ENCODE measurements at regions not wholly inside any gene's neighbourhood (a gene's known extent, or its start where the extent isn't known, plus 50 kb on each side); places are given as distances from the start of the nearest gene placed in this dataset.

DNA sequence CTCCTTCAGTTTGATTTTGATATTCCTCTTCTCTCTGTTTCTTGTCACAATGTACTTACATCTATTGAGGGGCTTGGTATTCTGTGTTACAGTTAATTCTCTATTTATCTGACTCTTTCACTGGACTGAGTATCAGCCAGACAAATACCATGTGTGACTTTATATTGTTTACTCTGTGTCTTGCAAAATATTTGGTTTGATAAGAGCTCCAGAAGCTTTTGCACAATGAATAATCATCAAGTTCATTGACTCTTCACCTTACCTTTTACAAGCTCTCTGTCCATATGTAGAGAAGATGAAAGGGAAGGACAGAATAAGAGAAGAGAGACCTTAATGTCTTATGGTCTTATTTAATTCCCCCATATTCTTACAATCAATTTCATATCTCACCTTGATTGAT is 877.7 kb upstream of the CDH8 start:
- Histone ChIP-seq H3K27ac (no peak overlapping the region), H3K9me3 (no peaks in the 10 kb centered on the region), H3K36me3 (no peaks in the 10 kb centered on the region), H3K4me1 (no peaks in the 10 kb centered on the region), H3K27me3 (no peaks in the 10 kb centered on the region), H3K4me3 (no peak overlapping the region)
- ATAC-seq, result no peak
- FAIRE-seq, result no peak
- intact Hi-C loops (cut with DNase I), result no loop called here
- TF ChIP-seq, protein P1, sequence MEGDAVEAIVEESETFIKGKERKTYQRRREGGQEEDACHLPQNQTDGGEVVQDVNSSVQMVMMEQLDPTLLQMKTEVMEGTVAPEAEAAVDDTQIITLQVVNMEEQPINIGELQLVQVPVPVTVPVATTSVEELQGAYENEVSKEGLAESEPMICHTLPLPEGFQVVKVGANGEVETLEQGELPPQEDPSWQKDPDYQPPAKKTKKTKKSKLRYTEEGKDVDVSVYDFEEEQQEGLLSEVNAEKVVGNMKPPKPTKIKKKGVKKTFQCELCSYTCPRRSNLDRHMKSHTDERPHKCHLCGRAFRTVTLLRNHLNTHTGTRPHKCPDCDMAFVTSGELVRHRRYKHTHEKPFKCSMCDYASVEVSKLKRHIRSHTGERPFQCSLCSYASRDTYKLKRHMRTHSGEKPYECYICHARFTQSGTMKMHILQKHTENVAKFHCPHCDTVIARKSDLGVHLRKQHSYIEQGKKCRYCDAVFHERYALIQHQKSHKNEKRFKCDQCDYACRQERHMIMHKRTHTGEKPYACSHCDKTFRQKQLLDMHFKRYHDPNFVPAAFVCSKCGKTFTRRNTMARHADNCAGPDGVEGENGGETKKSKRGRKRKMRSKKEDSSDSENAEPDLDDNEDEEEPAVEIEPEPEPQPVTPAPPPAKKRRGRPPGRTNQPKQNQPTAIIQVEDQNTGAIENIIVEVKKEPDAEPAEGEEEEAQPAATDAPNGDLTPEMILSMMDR (IDR thresholded peaks at IDR 0.05), result no peak
- no peak for DNase-seq

- Histone ChIP-seq H3K36me3 (no peaks in the 10 kb centered on the region), H3K4me3 (no peak overlapping the region), H3K27ac (no peak overlapping the region), H3K27me3 (no peaks in the 10 kb centered on the region), H3K9me3 (no peaks in the 10 kb centered on the region), H3K4me1 (no peaks in the 10 kb centered on the region)
- intact Hi-C loops (cut with DNase I), result no loop called here
- FAIRE-seq, result no peak
- 79 to 86% methylated on average over 2 of the region's 2 CpGs for WGBS, 2 donors
- no peak for DNase-seq
- ATAC-seq, result no peak
- TF ChIP-seq, protein P1 (IDR thresholded peaks at IDR 0.05), result no peak
Measured at GRCh38 chr16:62913333-62913732, 877.1 kb upstream of the CDH8 start.

GRCh38 chr16:62909597-62909996 is 873.4 kb upstream of the CDH8 start:
- FAIRE-seq (no peak), ATAC-seq (no peak), DNase-seq (no peak)
- 47 to 61% methylated on average over 3 of the region's 3 CpGs for WGBS, 2 donors
- Histone ChIP-seq H3K27ac (no peak overlapping the region), H3K9me3 (no peaks in the 10 kb centered on the region), H3K4me3 (no peak overlapping the region), H3K4me1 (no peaks in the 10 kb centered on the region), H3K36me3 (no peaks in the 10 kb centered on the region), H3K27me3 (no peaks in the 10 kb centered on the region)
- intact Hi-C loops (cut with DNase I), result no loop called here
- TF ChIP-seq, protein P1 (IDR thresholded peaks at IDR 0.05), result no peak

GRCh38 chr16:62907562-62907961 is 871.3 kb upstream of the CDH8 start:
- 87 to 97% methylated on average over 1 of the region's 1 CpG for WGBS, 2 donors
- FAIRE-seq (no peak), ATAC-seq (no peak), DNase-seq (no peak)
- Histone ChIP-seq H3K4me3 (no peak overlapping the region), H3K9me3 (no peaks in the 10 kb centered on the region), H3K27ac (no peak overlapping the region), H3K27me3 (no peaks in the 10 kb centered on the region), H3K36me3 (no peaks in the 10 kb centered on the region), H3K4me1 (no peaks in the 10 kb centered on the region)
- intact Hi-C loops (cut with DNase I), result no loop called here
- TF ChIP-seq, protein P1 (IDR thresholded peaks at IDR 0.05), result no peak

GRCh38 chr16:62903961-62904502 is 867.8 kb upstream of the CDH8 start:
- ATAC-seq (no peak), FAIRE-seq (no peak), DNase-seq (no peak)
- intact Hi-C loops (cut with DNase I), result no loop called here
- Histone ChIP-seq H3K4me3 (no peak overlapping the region), H3K36me3 (no peaks in the 10 kb centered on the region), H3K27me3 (no peaks in the 10 kb centered on the region), H3K4me1 (no peaks in the 10 kb centered on the region), H3K9me3 (no peaks in the 10 kb centered on the region), H3K27ac (no peak overlapping the region)
- TF ChIP-seq, protein P1 (IDR thresholded peaks at IDR 0.05), result no peak
- 58 to 76% methylated on average over 5 of the region's 5 CpGs for WGBS, 2 donors

Measured in pancreas (tissue), 10 donors.